AG04449 (cell line): ENCODE measurements at regions not wholly inside any gene's neighbourhood (a gene's known extent, or its start where the extent isn't known, plus 50 kb on each side); places are given as distances from the start of the nearest gene placed in this dataset.
"Not testable (repeated sequence)": the region's sequence is repeated elsewhere in the genome, so short reads cannot be mapped to it uniquely, and the experiment has no call there.

Experiments used
- CTCF ChIA-PET: fragments of 350-600 bp; formaldehyde crosslinking; extraction: SDS; loops from one replicate; lab custom pipeline; 2021; ENCODE audit warnings: antibody characterized with exemption; lab: Yijun Ruan, JAX
- POLR2A ChIA-PET: fragments of 400-600, 350-600 bp; formaldehyde crosslinking; extraction: SDS; loops from one replicate; lab custom pipeline; 2020; ENCODE audit warnings: antibody characterized with exemption, inconsistent platforms; lab: Yijun Ruan, JAX
- DNase-seq: peaks from one replicate; pipeline ENCODE4 v3.0.0-alpha.2; 2010; ENCODE audit warnings: low read depth, low spot score
- H3K4me3 ChIP-seq: 2 replicates; pipeline ENCODE4 v1.5.1; 2011; ENCODE audit warnings: low read depth, mild to moderate bottlenecking, control low read depth, low read length
- TF ChIP-seq, protein P1 (sequence below): IDR thresholded peaks from one replicate; pipeline ENCODE4 v1.5.1; 2011; ENCODE audit warnings: mild to moderate bottlenecking, moderate library complexity, low read length, control low read depth, inconsistent platforms; ENCODE audit not compliant: insufficient read depth; ENCODE audit errors: missing control alignments

GRCh38 chr5:17995997-17996396 lies 361.7 kb downstream of the TAF11L14 start:
- no peak for DNase-seq
- TF ChIP-seq, protein P1, sequence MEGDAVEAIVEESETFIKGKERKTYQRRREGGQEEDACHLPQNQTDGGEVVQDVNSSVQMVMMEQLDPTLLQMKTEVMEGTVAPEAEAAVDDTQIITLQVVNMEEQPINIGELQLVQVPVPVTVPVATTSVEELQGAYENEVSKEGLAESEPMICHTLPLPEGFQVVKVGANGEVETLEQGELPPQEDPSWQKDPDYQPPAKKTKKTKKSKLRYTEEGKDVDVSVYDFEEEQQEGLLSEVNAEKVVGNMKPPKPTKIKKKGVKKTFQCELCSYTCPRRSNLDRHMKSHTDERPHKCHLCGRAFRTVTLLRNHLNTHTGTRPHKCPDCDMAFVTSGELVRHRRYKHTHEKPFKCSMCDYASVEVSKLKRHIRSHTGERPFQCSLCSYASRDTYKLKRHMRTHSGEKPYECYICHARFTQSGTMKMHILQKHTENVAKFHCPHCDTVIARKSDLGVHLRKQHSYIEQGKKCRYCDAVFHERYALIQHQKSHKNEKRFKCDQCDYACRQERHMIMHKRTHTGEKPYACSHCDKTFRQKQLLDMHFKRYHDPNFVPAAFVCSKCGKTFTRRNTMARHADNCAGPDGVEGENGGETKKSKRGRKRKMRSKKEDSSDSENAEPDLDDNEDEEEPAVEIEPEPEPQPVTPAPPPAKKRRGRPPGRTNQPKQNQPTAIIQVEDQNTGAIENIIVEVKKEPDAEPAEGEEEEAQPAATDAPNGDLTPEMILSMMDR, result no peak
- POLR2A ChIA-PET, result no interaction called here
- CTCF ChIA-PET, result no interaction called here
- no peak overlapping the region for H3K4me3 ChIP-seq

- TF ChIP-seq, protein P1, result no peak
- ChIA-PET POLR2A (no interaction called here), CTCF (no interaction called here)
- DNase-seq, result no peak
- no peak overlapping the region for H3K4me3 ChIP-seq
These were observed 365.6 kb downstream of the TAF11L14 start for GRCh38 chr5:17999858-18000257.

DNA sequence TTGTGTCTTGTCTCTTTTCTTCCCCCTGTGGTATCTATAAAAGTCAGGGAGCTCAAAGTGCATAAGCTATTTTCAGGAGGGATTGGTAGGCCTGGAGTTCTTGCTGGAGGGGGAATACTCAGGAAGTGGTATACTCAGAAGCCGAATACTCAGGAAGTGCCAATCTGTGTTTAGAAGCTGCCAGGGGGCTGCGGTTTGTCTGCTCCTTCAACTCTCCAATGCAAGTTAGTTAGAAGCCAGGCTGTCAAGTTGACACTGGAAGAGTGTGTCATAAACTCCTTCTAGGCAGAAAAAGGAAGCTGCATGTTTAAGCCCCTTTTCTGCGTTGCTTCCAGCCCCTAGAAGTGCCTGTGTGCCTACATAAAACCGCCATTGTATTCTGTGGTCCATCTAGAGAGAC lies 366.5 kb downstream of the TAF11L14 start:
- DNase-seq, result no peak
- ChIA-PET CTCF (no interaction called here), POLR2A (no interaction called here)
- no peak overlapping the region for H3K4me3 ChIP-seq
- TF ChIP-seq, protein P1, result no peak

DNA sequence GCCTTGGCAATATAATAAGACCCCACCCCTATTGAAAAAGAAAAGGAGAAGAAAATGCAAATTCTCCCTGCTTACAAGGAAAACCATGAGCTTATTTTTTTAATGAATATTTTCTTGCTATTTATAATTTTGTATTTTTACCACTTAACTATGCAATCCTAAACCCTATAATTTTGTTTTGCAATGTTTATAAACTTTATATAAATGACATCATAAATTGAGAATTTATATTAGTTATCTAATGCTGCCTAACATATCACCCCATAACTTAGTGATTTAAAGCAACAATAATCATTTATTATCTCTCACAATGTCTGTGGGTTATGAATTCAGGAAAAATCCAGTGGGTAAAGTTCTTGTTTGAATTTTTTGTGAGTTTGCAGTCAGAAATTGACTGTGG lies 369.1 kb downstream of the TAF11L14 start:
- ChIA-PET POLR2A (no interaction called here), CTCF (no interaction called here)
- DNase-seq, result no peak
- H3K4me3 ChIP-seq, result no peak overlapping the region
- TF ChIP-seq, protein P1, result no peak

GRCh38 chr5:18003784-18004183 lies 369.5 kb downstream of the TAF11L14 start:
- ChIA-PET CTCF (no interaction called here), POLR2A (no interaction called here)
- H3K4me3 ChIP-seq, result no peak overlapping the region
- DNase-seq, result no peak
- TF ChIP-seq, protein P1, result no peak

GRCh38 chr5:18006235-18006634 lies 372.0 kb downstream of the TAF11L14 start:
- H3K4me3 ChIP-seq, DNase-seq, POLR2A ChIA-PET, CTCF ChIA-PET: not testable (repeated sequence)

- ChIA-PET CTCF (no interaction called here), POLR2A (no interaction called here)
- no peak for DNase-seq
- H3K4me3 ChIP-seq, result no peak overlapping the region
- TF ChIP-seq, protein P1, result no peak
These were observed 374.7 kb downstream of the TAF11L14 start for GRCh38 chr5:18008940-18009339.
